ENCODE measurements at regions not wholly inside any gene's neighbourhood (a gene's known extent, or its start where the extent isn't known, plus 50 kb on each side); places are given as distances from the start of the nearest gene placed in this dataset.

DNA sequence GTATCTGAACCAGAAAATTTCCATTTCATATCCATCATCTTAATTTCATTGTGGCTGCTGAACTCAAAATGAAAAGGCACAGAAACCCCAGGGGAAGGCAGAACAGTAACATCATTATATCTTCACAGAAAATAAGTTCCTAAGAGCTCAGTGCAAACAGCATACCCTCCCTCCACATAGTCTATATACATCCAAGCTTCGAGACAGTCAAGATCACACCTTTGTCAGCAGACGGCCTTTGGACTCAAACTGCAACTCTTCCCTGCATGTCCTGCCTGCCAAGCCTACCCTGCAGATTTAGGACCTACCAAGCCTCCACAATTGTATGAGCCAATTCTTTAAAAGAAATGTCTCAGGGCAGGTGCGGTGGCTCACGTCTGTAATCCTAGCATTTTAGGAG lies 502.1 kb downstream of the SUCLG1 start:
- TF ChIP-seq, protein P1, sequence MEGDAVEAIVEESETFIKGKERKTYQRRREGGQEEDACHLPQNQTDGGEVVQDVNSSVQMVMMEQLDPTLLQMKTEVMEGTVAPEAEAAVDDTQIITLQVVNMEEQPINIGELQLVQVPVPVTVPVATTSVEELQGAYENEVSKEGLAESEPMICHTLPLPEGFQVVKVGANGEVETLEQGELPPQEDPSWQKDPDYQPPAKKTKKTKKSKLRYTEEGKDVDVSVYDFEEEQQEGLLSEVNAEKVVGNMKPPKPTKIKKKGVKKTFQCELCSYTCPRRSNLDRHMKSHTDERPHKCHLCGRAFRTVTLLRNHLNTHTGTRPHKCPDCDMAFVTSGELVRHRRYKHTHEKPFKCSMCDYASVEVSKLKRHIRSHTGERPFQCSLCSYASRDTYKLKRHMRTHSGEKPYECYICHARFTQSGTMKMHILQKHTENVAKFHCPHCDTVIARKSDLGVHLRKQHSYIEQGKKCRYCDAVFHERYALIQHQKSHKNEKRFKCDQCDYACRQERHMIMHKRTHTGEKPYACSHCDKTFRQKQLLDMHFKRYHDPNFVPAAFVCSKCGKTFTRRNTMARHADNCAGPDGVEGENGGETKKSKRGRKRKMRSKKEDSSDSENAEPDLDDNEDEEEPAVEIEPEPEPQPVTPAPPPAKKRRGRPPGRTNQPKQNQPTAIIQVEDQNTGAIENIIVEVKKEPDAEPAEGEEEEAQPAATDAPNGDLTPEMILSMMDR (IDR thresholded peaks at IDR 0.05): no peak
- no peak for TF ChIP-seq POLR2A (IDR thresholded peaks at IDR 0.05)

All from body of pancreas (tissue), 4 donors.